ENCODE measurements at regions not wholly inside any gene's neighbourhood (a gene's known extent, or its start where the extent isn't known, plus 50 kb on each side); places are given as distances from the start of the nearest gene placed in this dataset.

GRCh38 chr3:34998902-34999301, 640.4 kb upstream of the ARPP21 start:
- DNase-seq = no peak
- H3K36me3 ChIP-seq = no peaks in the 10 kb centered on the region
- TF ChIP-seq CTCF (IDR thresholded peaks at IDR 0.05; ENCODE audit: low read depth, low read length) = no peak
- H3K9me3 ChIP-seq = no peaks in the 10 kb centered on the region
- no peak overlapping the region for H3K4me3 ChIP-seq (ENCODE audit: low read depth, low read length)
- no peaks in the 10 kb centered on the region for H3K4me1 ChIP-seq
- H3K27me3 ChIP-seq = no peaks in the 10 kb centered on the region

DNA sequence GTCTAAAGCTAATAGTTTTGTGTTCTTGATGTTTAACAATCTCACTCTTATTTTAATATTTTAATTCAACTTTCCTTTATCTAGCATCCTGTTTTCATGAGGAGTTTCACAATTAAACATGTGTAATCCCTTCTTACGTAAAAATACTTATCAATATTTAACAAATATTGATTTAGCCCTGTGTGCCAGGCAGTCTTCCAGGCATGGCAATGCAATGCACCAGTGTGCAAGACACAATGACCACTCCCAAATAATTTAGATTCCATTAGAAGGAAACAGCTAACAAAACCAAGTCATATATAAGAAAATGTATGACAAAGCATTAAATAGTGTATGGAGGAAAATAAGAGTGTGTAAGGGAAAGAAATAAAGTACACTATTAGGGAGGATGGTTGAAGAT, 627.1 kb upstream of the ARPP21 start:
- Histone ChIP-seq H3K4me1 (no peaks in the 10 kb centered on the region), H3K27me3 (no peaks in the 10 kb centered on the region), H3K4me3 (ENCODE audit: low read depth, low read length) (no peak overlapping the region), H3K9me3 (no peaks in the 10 kb centered on the region), H3K36me3 (no peaks in the 10 kb centered on the region)
- no peak for DNase-seq
- TF ChIP-seq CTCF (IDR thresholded peaks at IDR 0.05; ENCODE audit: low read depth, low read length) = no peak

DNA sequence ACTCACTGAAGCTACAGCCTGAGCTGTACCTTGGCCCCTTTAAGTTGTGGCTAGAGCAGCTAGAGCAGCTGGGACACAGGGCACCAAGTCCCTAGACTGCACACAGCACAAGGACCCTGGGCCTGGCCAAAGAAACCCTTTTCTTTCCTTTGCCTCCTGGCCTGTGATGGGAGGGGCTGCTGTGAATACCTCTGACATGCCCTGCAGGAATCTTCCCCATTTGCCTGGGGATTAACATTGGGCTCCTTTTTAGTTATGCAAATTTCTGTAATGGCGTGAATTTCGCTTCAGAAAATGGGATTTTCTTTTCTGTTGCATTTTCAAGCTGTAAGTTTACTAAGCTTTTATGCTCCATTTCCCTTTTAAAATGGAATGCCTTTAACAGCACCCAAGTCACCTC, 611.2 kb upstream of the ARPP21 start:
- Histone ChIP-seq H3K36me3 (no peaks in the 10 kb centered on the region), H3K9me3 (no peaks in the 10 kb centered on the region), H3K4me1 (no peaks in the 10 kb centered on the region), H3K27me3 (no peaks in the 10 kb centered on the region), H3K4me3 (ENCODE audit: low read depth, low read length) (no peak overlapping the region)
- TF ChIP-seq CTCF (IDR thresholded peaks at IDR 0.05; ENCODE audit: low read depth, low read length) = no peak
- DNase-seq = no peak

DNA sequence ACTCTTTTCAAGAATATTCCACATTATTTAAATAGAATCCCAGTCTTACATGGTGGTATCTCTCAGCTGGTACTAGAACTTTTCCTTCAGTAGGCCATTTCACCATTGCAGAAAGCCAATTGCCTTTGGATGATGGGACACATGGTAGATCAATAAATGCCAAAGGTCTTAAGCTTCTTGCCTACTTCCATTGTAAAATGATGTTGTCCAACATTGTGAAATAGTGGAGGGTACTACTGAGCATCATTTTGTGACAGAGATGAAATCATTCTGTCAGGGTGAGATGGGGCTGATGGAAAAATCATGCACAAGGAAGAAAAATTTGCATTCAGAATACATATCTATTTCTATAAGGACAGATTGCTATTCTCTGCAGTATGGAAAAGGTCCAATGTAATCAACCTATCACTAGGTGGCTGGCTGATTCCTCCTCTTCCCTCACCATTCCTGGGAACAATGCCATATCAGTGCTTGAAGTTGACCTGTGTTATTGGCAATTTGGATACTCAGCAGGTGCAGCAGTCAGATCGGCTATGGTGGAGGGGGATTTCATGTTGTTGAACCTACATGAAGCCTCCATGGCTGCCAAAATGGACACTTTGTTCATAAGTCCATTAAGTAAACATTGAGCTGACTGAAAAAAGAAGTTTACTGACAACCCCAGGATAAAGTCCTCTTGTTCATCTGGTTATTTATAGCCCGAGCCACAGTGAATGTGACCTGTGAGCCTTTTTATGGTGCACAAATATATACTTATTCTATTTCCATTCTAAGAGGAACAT, 596.9 kb upstream of the ARPP21 start:
- no peaks in the 10 kb centered on the region for H3K9me3 ChIP-seq
- no peak overlapping the region for H3K4me3 ChIP-seq (ENCODE audit: low read depth, low read length)
- no peaks in the 10 kb centered on the region for H3K4me1 ChIP-seq
- TF ChIP-seq CTCF (IDR thresholded peaks at IDR 0.05; ENCODE audit: low read depth, low read length) = no peak
- no peaks in the 10 kb centered on the region for H3K27me3 ChIP-seq
- H3K36me3 ChIP-seq = no peaks in the 10 kb centered on the region
- no peak for DNase-seq

- no peak for TF ChIP-seq CTCF (IDR thresholded peaks at IDR 0.05; ENCODE audit: low read depth, low read length)
- Histone ChIP-seq H3K27me3 (no peaks in the 10 kb centered on the region), H3K4me1 (no peaks in the 10 kb centered on the region), H3K4me3 (ENCODE audit: low read depth, low read length) (no peak overlapping the region), H3K36me3 (no peaks in the 10 kb centered on the region), H3K9me3 (no peaks in the 10 kb centered on the region)
- DNase-seq = no peak
These were observed 596.3 kb upstream of the ARPP21 start for GRCh38 chr3:35043040-35043439.

- H3K4me1 ChIP-seq = no peaks in the 10 kb centered on the region
- TF ChIP-seq CTCF (IDR thresholded peaks at IDR 0.05; ENCODE audit: low read depth, low read length) = no peak
- DNase-seq = no peak
- no peaks in the 10 kb centered on the region for H3K9me3 ChIP-seq
- H3K4me3 ChIP-seq (ENCODE audit: low read depth, low read length) = no peak overlapping the region
- H3K36me3 ChIP-seq = no peaks in the 10 kb centered on the region
- no peaks in the 10 kb centered on the region for H3K27me3 ChIP-seq
These were observed 595.1 kb upstream of the ARPP21 start for GRCh38 chr3:35044190-35044589.

All from BE2C (cell line).